Right ventricle myocardium superior (tissue), 1 donor: ENCODE measurements at regions not wholly inside any gene's neighbourhood (a gene's known extent, or its start where the extent isn't known, plus 50 kb on each side); places are given as distances from the start of the nearest gene placed in this dataset.
"Not testable (repeated sequence)": the region's sequence is repeated elsewhere in the genome, so short reads cannot be mapped to it uniquely, and the experiment has no call there.

Experiments used
- ATAC-seq: fragments of 200-7000 bp; cut with Tn5 transposase; one replicate; pipeline ENCODE4 v1.9.1; 2020; ENCODE audit warnings: mild to moderate bottlenecking; ENCODE audit not compliant: poor library complexity
- DNase-seq: peaks from one replicate; pipeline ENCODE4 v3.0.0-alpha.2; 2020
- intact Hi-C: fragments of 100-400 bp; cut with DNase I; formaldehyde crosslinking; loops from one replicate; pipeline ENCODE4 v1.11.2; 2022
- donor health status: DM: no; HTN: yes; CAD: no; lungs with severe emphysema.

DNA sequence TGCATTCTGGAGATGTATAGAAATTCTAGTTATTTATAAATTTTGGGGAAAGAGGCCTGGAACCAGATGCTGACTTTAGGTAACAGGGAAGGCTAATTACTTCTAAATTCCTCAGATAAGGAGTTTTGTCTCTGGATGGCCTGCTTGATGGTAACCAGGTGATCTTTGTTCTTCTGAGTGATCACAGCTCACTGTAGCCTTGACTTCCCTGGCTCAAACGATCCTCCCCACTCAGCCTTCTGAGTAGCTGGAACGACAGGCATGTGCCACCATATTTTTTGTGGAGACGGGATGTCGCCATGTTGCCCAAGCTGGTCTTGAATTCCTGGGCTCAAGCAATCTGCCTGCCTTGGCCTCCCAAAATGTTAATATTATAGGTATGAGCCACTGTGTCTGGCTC is 54.4 kb upstream of the MSH6 start:
- intact Hi-C loops: no loop called here
- no peak for DNase-seq

GRCh38 chr2:47727956-47728355 is 55.0 kb upstream of the MSH6 start:
- ATAC-seq (no peak), DNase-seq (no peak)
- intact Hi-C loops: no loop called here

More for the DNA sequence above, 54.4 kb upstream of the MSH6 start:
- no peak for ATAC-seq

DNA sequence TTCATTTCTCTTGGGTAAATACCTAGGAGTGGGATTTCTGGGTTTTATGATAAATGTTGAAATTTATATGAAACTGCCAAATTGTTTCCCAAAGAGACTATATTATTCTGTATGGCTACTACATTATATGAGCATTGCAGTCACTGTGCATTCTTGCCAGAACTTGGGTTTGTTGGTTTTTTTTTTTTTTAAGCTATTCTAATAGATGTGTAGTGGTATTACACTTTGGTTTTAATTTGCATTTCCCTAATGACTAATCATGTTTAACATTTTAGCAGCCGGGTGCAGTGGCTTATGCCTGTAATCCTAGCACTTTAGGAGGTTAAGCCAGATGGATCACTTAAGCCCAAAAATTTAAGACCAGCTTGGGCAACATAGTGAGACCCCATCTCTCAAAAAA is 56.0 kb upstream of the MSH6 start:
- ATAC-seq, intact Hi-C loops, DNase-seq: not testable (repeated sequence)

- ATAC-seq (no peak), DNase-seq (no peak)
- intact Hi-C loops: no loop called here
Measured at GRCh38 chr2:47725808-47726207, 57.1 kb upstream of the MSH6 start.

- ATAC-seq (no peak), DNase-seq (no peak)
- intact Hi-C loops: no loop called here
Measured at GRCh38 chr2:47724221-47724981, 58.5 kb upstream of the MSH6 start.

GRCh38 chr2:47721296-47721695 is 61.6 kb upstream of the MSH6 start:
- ATAC-seq (no peak), DNase-seq (no peak)
- intact Hi-C loops: no loop called here

GRCh38 chr2:47720559-47720958 is 62.4 kb upstream of the MSH6 start:
- intact Hi-C loops: no loop called here
- no peak for DNase-seq
- ATAC-seq: no peak

DNA sequence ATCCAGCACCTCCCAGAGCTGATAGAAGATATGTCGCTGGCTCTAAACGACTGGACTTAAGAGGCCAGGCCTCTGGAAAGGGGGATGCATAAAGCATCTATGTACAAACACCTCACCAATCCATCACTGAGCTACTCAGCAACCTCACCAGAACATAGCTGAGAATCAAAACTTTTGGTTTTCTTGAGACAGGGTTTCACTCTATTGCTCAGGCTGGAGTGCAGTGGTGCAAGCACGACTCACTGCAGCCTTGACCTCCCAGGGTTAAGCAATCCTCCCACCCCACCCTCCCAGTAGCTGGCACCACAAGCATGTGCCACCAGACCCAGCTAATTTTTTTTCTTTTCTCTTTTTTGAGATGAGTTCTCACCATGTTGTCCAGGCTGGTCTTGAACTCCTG is 62.9 kb upstream of the MSH6 start:
- ATAC-seq: no peak
- intact Hi-C loops: no loop called here
- DNase-seq: no peak

DNA sequence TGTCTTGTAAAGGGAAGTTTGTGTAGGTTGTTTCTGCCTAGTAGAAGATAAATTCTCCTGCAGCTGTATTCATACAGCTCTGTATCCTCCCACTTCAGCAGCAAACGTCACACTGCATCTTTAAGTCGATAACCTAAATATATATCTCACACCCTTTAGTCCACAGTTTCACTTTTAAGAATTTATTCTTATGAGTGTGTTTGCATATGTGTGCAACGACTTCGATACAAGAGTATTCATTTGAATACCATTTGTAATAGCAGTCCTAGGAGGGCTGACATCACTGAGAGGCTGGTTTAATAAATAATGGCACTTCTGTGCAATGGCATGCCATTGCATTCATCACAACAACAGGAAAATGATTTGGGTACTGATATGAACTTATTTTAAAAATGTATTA is 63.8 kb upstream of the MSH6 start:
- DNase-seq: no peak
- intact Hi-C loops: no loop called here
- ATAC-seq: no peak

GRCh38 chr2:47716307-47716706 is 66.6 kb upstream of the MSH6 start:
- ATAC-seq: not testable (repeated sequence)

GRCh38 chr2:47715552-47715951 is 67.4 kb upstream of the MSH6 start:
- DNase-seq: no peak
- intact Hi-C loops: no loop called here
- no peak for ATAC-seq

More at GRCh38 chr2:47716307-47716706, 66.6 kb upstream of the MSH6 start:
- DNase-seq, intact Hi-C loops: not testable (repeated sequence)

- ATAC-seq: no peak
- DNase-seq: no peak
- intact Hi-C loops: no loop called here
Measured at GRCh38 chr2:47708801-47709499, 74.0 kb upstream of the MSH6 start.

- intact Hi-C loops: no loop called here
- ATAC-seq: no peak
- no peak for DNase-seq
Measured at GRCh38 chr2:47704287-47704686, 78.7 kb upstream of the MSH6 start.

GRCh38 chr2:47699533-47700215 is 83.3 kb upstream of the MSH6 start:
- ATAC-seq (no peak), DNase-seq (no peak)
- intact Hi-C loops: no loop called here

DNA sequence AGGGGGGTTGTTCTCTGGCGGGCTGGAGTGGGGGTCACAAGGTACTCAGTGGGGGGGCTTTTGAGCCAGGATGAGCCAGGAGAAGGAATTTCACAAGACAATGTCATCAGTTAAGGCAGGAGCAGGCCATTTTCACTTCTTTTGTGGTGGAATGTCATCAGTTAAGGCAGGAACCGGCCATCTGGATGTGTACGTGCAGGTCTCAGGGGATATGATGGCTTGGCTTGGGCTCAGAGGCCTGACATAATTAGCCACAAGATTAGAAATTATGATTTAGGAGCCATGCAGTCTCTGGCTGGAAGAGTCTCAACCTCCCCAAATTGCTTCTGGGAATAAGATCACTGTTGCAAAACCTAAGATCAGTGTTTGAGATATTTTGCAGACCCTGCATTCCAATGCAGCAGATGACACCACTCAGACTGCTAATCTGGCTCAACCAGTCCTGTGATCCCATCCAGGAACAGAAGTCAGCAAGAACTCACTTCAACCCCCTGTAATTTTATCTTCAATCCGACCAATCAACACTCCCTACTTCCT is 84.4 kb upstream of the MSH6 start:
- DNase-seq, intact Hi-C loops, ATAC-seq: not testable (repeated sequence)

DNA sequence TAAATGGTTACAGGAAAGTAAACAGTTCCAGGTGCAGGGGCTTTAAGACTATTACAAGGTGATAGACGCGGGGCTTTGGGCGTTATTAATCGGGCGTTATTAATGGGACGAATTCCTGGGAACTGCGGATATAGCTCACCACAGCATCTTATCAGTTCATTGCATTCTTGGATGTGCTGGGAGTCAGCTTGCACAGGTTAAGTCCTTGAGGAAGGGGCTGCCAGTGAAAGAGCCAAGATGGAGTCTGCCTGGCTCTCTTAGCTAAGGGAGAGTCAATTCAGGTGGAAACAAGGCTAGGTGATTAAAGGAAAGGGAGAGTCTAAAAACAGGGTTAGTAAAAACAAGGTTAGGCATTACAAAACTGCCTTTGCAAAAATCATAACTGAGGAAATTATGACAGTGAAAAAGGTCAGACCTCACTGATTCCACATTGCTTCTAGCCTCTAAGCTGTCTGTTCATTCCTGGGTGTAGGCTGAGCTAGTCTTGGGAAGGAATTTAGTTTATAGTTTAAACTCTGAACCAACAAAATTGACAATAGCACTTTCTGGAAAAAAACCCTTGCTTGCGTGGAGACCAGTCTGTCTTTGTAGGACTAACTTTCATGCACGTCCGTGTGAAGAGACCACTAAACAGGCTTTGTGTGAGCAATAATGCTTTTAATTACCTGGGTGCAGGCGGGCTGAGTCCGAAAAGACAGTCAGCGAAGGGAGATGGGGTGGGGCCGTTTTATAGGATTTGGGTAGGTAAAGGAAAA is 85.1 kb upstream of the MSH6 start:
- DNase-seq, ATAC-seq, intact Hi-C loops: not testable (repeated sequence)

GRCh38 chr2:47697000-47697601 is 85.8 kb upstream of the MSH6 start:
- ATAC-seq (no peak), DNase-seq (no peak)
- intact Hi-C loops: no loop called here

DNA sequence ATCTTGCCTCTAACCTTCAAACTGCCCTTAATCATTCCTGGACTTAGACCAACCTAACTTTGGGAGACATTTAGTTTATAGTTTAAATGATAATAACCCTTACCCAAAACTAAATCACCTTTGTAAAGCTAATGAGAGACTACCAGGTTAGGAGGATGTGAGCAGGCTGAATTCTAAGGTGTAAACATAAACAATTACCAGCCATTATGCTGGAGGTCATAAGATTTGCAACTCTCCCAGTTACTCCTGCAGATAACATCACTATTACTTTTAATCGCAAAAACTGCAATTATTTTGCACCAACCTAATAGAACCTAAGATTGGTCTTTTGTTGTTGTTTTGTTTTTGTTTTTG is 86.5 kb upstream of the MSH6 start:
- ATAC-seq: no peak
- DNase-seq: no peak
- intact Hi-C loops: no loop called here
